ENCODE measurements at regions not wholly inside any gene's neighbourhood (a gene's known extent, or its start where the extent isn't known, plus 50 kb on each side); places are given as distances from the start of the nearest gene placed in this dataset.

DNA sequence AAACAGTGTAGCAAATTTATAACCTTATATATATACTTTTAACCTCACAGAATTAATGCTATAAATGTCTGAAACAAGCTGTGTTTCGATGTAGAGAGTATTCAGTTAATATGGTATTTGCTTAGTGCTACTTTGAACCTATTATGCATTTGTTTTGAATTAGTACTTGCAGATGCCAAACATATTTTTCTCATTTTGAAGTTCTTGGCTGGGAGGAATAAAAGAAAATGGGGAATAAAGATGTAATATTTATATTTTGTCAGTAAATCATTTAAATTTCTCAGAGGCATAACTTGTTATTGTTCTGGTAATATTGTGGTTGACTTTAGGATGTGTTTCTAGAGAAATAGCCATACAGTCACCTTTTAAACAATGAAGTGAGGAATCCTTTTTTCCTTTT, 175.9 kb upstream of the IZUMO3 start:
- TF ChIP-seq POLR2A (IDR thresholded peaks at IDR 0.05): no peak
- TF ChIP-seq, protein P1, sequence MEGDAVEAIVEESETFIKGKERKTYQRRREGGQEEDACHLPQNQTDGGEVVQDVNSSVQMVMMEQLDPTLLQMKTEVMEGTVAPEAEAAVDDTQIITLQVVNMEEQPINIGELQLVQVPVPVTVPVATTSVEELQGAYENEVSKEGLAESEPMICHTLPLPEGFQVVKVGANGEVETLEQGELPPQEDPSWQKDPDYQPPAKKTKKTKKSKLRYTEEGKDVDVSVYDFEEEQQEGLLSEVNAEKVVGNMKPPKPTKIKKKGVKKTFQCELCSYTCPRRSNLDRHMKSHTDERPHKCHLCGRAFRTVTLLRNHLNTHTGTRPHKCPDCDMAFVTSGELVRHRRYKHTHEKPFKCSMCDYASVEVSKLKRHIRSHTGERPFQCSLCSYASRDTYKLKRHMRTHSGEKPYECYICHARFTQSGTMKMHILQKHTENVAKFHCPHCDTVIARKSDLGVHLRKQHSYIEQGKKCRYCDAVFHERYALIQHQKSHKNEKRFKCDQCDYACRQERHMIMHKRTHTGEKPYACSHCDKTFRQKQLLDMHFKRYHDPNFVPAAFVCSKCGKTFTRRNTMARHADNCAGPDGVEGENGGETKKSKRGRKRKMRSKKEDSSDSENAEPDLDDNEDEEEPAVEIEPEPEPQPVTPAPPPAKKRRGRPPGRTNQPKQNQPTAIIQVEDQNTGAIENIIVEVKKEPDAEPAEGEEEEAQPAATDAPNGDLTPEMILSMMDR (IDR thresholded peaks at IDR 0.05): no peak
